ENCODE measurements at regions not wholly inside any gene's neighbourhood (a gene's known extent, or its start where the extent isn't known, plus 50 kb on each side); places are given as distances from the start of the nearest gene placed in this dataset.

- TF ChIP-seq CTCF (conservative IDR thresholded peaks at IDR 0.05; ENCODE audit: control insufficient read depth, insufficient read depth, low read depth, low read length) = no peak
- no peak for DNase-seq (ENCODE audit: low read depth)
- H3K4me3 ChIP-seq (ENCODE audit: control insufficient read depth, low read depth, low read length) = no peak overlapping the region
Measured at GRCh38 chr2:226608451-226608850, 191.2 kb downstream of the IRS1 start.

GRCh38 chr2:226607379-226607778, 192.2 kb downstream of the IRS1 start:
- no peak overlapping the region for H3K4me3 ChIP-seq (ENCODE audit: control insufficient read depth, low read depth, low read length)
- no peak for TF ChIP-seq CTCF (conservative IDR thresholded peaks at IDR 0.05; ENCODE audit: control insufficient read depth, insufficient read depth, low read depth, low read length)
- peak; percentile 93 for DNase-seq (ENCODE audit: low read depth)

GRCh38 chr2:226605642-226606041, 194.0 kb downstream of the IRS1 start:
- no peak for DNase-seq (ENCODE audit: low read depth)
- no peak overlapping the region for H3K4me3 ChIP-seq (ENCODE audit: control insufficient read depth, low read depth, low read length)
- TF ChIP-seq CTCF (conservative IDR thresholded peaks at IDR 0.05; ENCODE audit: control insufficient read depth, insufficient read depth, low read depth, low read length) = no peak

GRCh38 chr2:226603606-226604005, 196.0 kb downstream of the IRS1 start:
- no peak for TF ChIP-seq CTCF (conservative IDR thresholded peaks at IDR 0.05; ENCODE audit: control insufficient read depth, insufficient read depth, low read depth, low read length)
- DNase-seq (ENCODE audit: low read depth) = no peak
- no peak overlapping the region for H3K4me3 ChIP-seq (ENCODE audit: control insufficient read depth, low read depth, low read length)

GRCh38 chr2:226601881-226602662, 197.5 kb downstream of the IRS1 start:
- no peak overlapping the region for H3K4me3 ChIP-seq (ENCODE audit: control insufficient read depth, low read depth, low read length)
- no peak for TF ChIP-seq CTCF (conservative IDR thresholded peaks at IDR 0.05; ENCODE audit: control insufficient read depth, insufficient read depth, low read depth, low read length)
- DNase-seq (ENCODE audit: low read depth) = peak; percentile 75

- no peak for DNase-seq (ENCODE audit: low read depth)
- no peak overlapping the region for H3K4me3 ChIP-seq (ENCODE audit: control insufficient read depth, low read depth, low read length)
- TF ChIP-seq CTCF (conservative IDR thresholded peaks at IDR 0.05; ENCODE audit: control insufficient read depth, insufficient read depth, low read depth, low read length) = no peak
Measured at GRCh38 chr2:226600802-226601201, 198.8 kb downstream of the IRS1 start.
